DMS 273 (cell line): ENCODE measurements at regions not wholly inside any gene's neighbourhood (a gene's known extent, or its start where the extent isn't known, plus 50 kb on each side); places are given as distances from the start of the nearest gene placed in this dataset.
"Not testable (repeated sequence)": the region's sequence is repeated elsewhere in the genome, so short reads cannot be mapped to it uniquely, and the experiment has no call there.

ENCODE experiments used
- DNase-seq: peaks from one replicate; lab custom pipeline; 2025; ENCODE audit not compliant: unreplicated experiment; lab: John Stamatoyannopoulos, UW

DNA sequence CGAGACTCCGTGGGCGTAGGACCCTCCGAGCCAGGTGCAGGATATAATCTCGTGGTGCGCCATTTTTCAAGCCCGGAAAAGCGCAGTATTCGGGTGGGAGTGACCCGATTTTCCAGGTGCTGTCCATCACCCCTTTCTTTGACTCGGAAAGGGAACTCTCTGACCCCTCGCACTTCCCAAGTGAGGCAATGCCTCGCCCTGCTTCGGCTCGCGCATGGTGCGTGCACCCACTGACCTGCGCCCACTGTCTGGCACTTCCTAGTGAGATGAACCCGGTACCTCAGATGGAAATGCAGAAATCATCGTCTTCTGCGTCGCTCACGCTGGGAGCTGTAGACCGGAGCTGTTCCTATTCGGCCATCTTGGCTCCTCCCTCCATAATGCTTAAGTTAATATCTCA lies 876.9 kb upstream of the API5 start:
- DNase-seq = not testable (repeated sequence)

DNA sequence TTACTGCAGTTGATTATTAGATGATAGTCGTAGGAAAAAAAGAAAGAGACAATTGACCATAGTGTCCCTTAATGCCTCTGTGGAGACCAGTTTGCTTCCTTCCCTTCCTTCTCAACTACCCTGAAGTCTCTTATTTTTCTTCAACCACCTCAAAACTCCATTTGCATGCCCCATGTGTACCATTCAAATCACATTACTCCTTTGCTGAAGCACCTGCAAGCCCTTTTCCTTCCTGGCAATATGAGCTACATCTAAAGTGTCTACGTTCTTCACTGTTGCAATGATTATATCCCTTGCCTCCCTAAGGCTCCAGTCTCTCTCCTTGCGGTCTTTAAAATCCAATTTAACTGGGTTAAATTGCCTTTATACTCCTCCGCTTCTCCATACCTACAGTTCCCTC lies 867.4 kb upstream of the API5 start:
- no peak for DNase-seq

DNA sequence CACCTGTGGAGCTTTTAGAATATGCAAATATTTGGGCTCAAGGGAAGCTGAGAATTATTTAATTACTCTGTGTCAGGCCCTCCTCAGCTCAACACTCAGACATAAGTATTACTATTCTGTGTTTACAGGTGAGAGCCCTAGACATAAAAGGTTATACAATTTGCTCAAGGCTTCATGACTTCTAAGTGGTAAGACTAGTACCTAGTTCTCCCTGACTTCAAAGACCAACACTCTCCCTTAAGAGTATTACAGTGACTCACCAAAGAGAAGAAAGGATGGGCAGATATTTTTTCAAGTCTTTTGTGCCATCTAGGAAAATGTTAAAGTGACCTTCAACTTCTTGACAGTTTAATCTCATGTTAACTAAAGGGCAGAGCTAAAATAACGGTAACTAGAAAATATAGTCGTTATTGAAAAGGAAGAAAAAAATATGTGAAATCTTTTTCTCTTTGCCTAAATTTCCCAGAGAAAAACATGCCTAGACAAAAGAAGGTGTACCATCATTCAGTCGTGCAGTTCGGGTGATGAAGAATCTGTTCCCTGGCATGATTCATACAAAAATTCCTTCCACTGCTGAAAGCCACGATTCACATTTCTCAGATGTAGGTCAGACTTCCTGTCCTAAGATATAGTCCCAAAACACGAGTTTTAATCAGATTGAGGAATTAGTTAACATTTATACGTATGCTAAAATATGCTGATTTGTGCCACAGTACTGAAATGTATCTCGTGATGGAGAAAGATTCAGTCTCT lies 849.1 kb upstream of the API5 start:
- DNase-seq = no peak

DNA sequence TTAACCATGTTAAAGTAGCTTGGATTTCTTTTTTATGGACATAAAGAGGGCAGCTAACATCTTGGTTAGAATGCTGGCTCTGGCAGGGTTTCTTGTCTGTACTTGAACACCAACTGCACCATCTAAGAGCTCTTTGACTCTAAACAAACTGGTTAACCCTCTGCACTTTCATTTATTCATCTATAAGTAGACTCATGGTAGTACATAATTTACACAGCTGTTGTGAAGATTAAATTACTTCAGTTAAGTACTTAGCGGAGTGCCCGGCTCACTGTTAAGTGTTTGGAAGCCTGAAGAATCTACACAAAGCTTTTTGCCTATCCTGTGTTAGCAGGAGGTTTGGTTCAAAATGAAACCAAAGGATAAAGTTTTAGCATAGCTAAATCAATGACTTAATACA lies 846.2 kb upstream of the API5 start:
- no peak for DNase-seq

DNA sequence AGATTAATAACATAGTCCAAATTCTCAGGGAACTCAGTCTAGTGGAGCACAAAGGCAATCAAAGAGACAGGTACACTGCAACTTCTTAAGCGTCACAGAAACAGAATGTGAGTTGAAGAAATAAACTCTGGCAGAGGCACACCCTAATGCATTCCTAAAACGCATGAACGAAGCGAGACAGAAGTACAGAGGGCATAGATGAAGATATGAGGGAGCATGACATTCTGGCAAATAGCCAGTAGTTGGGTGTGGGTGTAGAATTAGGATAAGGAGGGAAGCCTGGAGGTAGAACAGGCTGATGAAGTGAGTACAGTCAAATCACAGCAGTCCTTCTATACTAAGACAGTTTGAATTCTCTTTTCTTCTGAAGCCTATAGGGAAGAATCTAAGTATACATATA lies 838.7 kb upstream of the API5 start:
- DNase-seq = no peak

DNA sequence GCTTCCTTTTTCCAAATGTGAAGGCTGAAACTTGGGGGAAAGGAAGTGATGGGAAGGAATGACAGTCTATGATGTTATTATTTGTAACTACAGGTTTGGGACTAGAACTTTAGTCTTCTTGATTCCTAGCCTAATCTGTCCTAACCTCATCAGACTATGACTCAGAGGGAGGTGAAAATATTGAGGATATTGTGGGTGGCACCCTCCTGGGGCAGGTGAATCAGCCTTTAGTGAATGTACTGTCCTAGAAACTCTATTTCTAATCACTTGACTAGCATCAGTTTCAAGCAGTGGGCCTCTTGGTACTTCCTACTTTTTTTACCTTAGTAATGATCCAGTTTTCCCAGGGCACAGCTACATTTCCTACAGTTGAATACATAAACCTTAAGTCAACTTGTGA lies 829.0 kb upstream of the API5 start:
- no peak for DNase-seq

DNA sequence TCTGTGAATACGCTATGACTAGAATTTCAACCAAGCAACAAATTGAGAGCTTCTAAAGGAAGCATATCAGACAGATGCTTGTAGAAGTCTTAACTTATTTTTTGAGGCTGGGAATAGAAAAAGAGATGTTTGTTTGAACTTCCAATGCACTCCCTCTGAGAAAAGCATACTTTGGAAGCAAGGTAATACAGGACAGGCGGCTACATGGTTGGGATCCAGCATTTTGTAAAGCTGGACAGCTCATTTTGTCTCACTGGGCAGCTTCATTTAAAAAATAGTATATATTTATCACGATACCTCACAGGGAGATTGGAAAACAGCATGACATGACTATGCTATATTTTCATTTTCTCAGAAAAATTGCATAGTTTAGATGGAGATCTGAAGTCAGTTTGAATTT lies 821.3 kb upstream of the API5 start:
- no peak for DNase-seq

DNA sequence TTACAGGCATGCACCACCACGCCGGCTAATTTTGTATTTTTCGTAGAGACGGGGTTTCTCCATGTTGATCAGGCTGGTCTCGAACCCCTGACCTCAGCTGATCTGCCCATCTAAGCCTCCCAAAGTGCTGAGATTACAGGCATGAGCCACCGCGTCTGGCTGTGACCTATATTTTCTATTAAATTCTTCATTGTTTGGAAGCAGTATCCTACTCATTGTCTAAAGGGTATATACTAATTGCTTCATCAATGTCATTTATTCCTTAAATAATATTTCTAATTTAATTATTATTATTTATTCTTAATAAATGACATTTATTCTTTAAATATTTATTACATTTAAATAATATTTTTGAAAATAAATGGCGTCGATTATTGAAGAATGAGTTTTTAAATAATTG lies 817.3 kb upstream of the API5 start:
- DNase-seq = no peak

DNA sequence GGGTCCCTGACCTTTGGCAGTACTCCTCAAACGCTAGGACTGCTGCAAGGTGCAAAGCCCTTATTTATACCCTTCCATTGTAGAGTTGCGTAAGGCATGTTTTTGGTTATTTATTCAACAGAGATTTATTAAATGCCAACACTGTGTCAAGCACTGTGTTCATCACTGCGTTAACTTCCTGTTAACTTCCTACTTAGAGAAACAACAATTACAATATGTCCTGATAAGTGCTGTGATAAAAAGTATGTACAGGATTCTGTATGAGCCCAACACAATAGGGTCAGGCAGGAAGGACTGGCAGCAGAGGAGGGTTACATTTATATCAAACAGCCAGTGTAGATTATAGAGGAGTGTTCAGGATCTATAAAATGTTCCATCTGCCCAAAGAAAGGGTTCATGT lies 812.8 kb upstream of the API5 start:
- no peak for DNase-seq

DNA sequence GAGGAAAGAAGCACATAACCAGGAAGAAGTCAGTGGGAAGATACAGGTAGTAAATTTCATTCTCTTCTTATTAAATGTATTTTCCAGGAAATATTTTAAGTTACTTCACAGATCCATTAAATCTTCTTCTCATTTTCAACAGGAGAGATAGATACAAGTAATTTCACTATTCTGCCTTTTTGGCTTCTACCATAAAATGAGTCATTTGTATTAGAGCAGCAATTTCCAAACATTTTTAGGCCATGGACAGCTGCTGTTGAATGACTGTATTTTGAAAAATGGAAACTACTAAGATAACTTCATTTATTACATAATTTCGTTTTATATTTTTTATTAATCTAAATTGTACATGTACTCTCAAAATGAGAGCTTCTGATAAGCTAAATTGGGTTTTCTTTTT lies 809.6 kb upstream of the API5 start:
- DNase-seq = no peak

DNA sequence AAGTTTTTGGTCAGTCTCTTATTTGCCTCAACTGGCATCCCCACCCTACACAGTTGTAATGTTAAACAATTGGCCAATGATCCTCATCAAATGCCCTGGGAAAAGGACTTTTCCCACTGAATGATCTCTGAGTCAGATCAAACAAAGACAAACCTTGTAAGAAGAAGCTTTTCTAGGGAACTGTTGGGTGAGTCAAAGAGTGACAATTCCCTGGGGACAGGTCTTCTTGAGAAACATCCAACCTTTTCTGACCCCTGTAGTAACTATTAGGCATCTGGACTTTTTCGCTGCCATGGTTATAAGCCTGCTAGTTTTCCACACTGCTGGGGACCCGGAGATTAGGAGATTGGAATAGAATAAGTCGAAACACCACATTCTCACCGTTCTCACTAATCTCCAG lies 789.8 kb upstream of the API5 start:
- DNase-seq = no peak

DNA sequence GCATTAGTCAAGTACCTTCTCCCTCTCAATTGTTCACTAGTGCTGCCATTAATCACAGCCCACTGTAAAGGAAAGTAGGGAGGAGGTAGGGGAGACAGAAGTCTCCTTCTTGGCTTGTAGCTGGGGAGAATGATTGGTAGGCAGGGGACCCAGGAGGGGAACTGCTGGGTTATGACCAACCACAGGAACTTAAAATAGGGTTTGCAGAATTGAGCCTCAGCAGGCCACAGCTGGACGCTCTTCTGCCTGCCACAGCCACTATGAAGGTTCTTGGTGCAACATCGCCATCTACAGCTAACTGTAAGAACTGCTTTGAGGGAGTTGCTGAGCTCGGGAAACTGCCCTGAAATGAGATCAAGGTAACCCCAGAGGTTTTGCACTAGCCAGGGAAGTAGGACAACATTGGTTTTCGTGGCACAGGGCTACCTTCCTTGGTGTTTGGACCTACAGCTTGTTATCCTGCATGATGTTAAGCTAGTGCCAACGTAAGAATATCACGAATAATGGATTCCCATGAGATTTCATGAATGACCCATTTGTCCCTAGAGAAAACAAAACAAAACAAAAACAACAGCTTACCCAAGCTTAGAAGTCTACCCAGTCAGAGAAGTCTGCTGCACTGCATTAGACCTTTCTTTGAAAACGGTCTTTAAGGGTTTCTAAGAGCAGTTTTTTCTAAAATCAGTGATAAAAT lies 787.1 kb upstream of the API5 start:
- peak; percentile 66 for DNase-seq

DNA sequence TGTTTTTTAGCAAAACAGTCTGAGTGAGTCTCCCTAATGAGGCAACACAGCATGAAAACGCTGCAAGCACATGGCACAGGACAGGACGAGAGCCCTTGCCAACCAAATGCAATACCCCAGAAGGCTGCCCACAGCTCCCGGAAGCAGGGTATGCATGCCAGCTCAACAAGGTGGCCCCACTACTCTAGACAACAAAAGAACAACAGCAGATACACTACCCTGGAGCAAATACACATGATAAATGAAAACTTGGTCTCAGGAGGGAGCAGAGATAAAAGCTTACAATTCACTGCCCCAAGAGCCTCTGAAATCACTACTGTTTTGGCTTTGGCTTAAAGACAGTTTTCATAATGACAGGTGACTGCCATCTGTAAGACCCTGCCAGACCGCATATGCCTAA lies 785.4 kb upstream of the API5 start:
- no peak for DNase-seq

DNA sequence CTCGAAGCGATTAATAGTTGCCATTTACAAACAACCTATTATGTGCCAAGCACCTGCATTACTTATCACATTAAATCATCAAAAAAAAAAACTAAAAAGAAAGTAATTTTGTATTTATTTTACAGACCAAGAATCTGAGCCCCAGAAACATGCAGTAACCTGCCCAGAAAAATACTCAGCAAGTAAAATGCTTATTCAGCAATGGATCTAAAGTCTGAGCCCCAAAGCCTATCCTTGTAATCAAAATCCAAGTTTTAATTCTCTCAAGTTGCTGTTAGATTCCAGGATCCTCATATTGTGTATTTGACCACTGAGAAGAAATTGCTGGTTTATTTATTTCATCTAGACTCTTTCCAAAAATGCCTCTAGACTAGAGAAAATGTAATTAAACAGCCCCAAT lies 783.3 kb upstream of the API5 start:
- DNase-seq = no peak

DNA sequence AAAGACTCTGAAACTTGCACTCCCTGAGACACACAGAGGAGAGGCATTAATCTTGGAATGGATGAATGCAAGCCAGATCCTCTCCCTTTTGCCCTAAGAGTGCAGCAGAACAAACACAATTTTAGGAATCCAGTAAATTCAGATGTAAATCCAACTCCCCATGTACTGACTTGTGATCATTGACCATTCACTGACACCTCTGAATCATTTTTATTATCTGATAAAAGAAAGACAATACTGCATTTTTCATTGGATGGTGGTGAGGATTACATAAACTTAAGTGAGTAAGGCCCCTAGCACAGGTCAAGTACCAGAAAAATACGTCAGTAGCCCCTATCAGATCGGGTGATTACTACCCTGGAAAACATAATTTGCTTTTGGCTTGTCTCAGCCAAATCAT lies 782.9 kb upstream of the API5 start:
- no peak for DNase-seq

DNA sequence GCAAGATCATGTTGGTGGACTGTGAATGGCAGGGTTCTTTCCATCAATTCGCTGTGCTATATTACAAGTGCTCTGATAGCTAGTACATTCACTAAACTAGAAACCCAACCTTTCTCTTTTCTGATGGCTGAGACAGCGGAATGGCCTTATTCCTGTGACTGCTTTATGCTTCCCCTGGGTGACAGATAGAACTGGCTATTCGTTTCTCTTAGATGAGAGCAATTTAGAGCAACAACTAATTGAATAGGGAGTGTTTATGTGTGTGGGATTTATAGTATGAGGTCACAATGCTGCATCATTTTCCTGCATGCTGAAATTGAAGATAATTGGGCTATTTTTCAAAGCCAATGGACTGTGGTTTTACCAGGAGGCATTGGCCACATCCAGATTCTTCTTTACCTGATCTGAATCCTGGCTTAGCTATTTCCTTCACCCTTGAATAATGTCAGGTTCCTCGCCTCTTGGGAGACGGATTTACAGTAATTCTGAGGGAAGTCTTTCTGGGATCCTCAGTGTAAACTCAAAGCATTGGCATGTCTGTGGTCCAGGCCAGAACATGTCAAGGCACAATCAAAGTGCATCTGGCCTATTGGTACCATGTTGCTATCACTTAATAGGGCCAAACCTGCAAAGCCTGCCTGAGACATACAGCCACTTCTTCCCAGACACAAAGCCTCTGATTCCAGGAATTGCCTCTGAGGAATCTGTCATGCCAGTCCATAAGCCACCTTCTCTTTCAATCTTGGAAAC lies 775.0 kb upstream of the API5 start:
- no peak for DNase-seq

DNA sequence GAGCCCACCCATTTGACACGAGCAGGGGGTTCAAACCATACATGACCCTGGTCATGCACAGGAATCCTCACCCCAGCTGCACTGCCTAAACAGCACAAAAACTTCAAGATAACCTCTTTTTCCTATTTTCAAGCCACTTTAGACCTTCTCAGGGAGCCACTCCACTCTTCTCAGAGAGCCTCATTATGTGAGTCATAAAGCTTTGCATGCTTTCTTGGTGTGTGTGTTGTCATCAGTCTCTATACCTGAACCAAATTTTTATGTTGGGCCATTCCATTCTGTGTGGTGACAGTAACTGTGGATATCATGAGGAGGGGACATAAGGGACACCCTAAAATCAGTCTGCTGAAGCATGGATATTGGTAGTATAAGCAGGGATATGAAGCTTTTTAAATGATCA lies 769.5 kb upstream of the API5 start:
- DNase-seq = no peak

DNA sequence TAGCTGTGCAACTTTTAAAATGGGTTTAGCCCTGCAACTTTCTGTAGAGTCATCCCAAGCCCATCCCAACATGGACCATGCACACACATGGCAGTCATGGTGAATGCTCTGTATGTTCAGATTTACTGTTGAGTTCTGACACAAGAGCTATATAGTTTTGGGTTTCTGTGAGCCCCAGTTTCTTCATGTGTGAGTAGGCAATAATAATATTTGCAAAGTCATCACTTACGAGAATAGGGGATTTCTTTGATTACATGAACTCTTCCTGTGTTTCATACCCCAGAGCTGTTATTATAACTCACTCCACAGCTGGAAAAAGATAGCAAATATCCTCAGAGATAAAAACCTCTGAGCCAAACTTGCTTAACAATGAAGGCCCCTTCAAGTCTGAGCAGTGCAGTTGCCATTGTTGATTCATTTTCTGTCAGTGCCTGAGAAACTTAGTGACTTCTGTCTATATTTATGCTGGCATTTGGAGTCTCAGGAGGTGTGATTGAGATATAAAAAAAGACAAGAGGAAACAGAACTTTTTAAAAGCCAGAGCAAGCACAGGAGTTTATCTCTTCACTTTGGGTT lies 767.9 kb upstream of the API5 start:
- no peak for DNase-seq

DNA sequence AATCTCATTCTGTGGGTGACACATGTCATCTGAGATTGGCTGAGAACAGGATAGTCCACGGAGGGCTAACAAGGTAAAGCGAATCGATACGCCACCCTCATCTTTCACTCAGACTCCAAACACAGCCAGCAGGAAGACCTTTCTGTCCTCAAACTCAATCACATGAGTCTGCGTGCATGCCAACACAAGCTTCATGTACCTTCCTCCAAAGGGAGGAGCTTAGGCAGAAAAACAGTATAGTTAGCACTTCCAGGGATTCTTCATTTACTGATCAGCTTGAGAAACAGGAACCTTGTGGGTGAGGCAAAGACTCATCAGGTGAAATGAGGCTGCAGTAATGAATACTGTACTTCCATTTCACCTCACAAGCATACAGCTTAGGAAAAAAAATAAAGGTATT lies 767.1 kb upstream of the API5 start:
- DNase-seq = no peak

DNA sequence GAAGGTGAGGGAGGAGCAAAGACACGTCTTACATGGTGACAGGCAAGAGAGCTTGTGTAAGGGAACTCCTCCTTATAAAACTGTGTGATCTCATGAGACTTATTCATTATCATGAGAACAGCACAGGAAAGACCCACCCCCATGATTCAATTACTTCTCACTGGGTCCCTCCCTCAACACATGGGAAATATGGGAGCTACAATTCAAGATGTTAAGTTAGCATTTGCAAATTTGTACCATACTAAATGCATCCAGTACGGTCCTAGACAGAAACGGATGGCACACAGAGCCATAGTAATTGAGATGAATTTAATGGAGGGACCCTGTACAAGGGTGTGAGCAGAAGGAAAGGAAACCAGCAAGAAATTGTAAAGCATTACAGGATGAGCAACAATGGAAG lies 765.8 kb upstream of the API5 start:
- no peak for DNase-seq

DNA sequence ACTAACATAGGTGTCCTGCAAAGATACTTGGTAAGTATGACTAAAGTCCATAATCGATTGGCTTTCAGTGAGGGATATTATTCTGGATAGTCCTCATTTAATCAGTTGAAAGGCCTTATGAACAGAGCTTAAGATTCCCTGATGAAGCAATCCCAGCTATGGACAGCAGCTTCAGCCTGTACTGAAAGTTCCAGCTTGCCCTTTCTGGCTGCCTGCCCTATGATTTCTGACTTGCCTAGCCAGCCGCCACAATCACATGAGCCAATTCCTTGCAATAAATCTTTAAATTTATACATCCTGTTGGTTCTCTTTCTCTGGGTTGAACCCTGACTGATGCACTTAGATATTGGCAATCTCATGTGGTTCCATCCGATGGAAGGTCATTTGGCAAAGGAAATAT lies 759.0 kb upstream of the API5 start:
- DNase-seq = no peak

DNA sequence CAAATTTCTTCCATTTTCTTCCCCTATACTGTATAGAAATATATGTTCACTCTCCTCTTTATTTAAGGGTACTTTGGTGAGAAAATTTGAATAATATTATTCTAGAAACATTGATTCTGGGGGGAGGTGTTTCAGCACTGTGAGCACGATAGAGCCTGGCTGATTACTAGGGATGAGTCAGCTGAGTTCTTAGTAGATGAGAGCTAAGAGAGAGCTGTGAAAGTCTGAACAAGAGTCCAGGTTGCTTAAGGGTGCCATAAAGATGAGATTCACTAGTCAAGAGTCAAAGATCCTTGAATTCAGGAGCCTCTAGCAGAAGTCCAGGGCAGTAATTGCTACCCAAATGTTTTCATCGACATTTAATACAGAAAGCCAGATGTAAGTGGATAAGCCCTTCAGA lies 756.6 kb upstream of the API5 start:
- DNase-seq = no peak
